HG02588 (cell line): ENCODE measurements at regions not wholly inside any gene's neighbourhood (a gene's known extent, or its start where the extent isn't known, plus 50 kb on each side); places are given as distances from the start of the nearest gene placed in this dataset.
"Not testable (repeated sequence)": the region's sequence is repeated elsewhere in the genome, so short reads cannot be mapped to it uniquely, and the experiment has no call there.

Experiments used
- ATAC-seq: cut with Tn5 transposase; IDR thresholded peaks from one replicate; pipeline ENCODE4 v1.9.1; 2021; ENCODE audit warnings: mild to moderate bottlenecking, moderate library complexity; ENCODE audit not compliant: unreplicated experiment

- not testable (repeated sequence) for ATAC-seq
Measured at GRCh38 chr6:125643967-125644661, 105.3 kb upstream of the HEY2 start.

DNA sequence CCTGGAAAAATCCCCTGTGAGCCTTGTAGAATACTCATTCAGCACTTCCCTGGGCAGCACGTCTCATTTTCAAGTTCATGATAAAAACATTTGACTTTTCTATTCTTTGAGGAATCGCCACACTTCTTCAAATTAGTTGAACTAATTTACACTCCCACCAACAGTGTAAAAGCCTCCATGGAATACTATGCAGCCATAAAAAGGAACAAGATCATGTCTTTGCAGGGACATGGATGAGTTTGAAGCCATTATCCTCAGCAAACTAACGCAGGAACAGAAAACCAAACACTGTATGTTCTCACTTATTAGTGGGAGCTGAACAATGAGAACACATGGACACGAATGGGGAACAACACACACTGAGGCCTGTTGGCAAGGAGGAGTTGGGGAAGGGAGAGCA is 102.0 kb upstream of the HEY2 start:
- ATAC-seq: no peak

GRCh38 chr6:125653752-125654151 is 95.7 kb upstream of the HEY2 start:
- ATAC-seq: not testable (repeated sequence)

DNA sequence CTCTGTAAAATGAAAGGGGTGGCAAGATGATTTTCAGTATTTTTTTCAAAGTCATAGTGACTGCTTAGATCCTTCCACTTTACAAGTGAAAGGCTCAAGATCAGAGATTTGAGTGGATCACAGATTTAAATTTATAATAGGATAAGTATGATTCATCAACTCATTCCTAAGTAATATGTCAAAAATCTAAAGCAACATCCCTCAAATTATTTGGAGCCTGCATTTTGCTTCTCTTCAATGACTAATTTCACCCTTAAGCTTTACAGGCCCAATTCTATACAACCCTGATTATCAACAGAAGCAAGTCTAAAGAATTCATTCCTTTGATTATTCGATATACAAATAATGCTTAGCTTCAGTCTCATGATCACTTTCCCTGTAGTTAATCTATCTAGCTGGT is 93.9 kb upstream of the HEY2 start:
- no peak for ATAC-seq

GRCh38 chr6:125656287-125656870 is 93.1 kb upstream of the HEY2 start:
- ATAC-seq: no peak

DNA sequence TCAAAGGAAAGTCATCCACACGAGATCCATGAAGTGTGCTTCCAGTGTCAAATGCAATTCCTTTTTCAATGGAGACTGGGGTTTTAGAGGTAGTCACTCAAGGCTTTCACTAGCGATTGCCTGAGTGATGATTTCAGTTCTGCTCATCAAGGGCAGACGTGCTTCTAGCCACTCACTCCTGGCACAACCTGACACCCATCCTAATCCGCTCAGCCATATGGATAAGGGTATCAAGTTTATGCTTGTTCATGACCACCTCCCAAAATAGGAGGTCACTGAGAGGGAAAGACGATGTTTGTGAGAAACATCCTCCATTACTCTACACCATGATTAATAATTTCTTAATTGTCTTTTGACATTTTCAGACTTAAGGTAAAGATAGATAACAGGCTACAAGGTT is 91.3 kb upstream of the HEY2 start:
- no peak for ATAC-seq

GRCh38 chr6:125658759-125659431 is 90.5 kb upstream of the HEY2 start:
- ATAC-seq: no peak

- ATAC-seq: no peak
Measured at GRCh38 chr6:125659887-125660286, 89.5 kb upstream of the HEY2 start.

DNA sequence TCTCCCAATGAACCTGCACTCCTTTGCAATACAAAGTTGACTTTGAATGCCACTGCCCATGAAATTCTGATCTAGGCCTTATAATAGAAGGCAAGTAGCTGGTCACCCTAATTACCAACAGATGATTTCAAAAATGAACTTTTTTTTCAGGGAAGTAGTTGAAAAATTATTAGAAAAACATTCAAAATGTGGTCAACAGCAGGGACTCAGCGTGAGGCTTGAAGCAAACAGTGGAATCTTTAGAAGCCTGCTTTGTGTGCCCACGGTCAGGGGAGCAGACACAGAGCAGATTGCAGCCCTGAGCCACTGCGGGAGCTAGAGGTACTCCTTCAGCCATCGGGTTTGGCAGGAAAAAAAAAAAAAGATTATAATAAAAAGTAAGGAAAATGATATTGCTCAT is 87.1 kb upstream of the HEY2 start:
- no peak for ATAC-seq

GRCh38 chr6:125665295-125665814 is 84.1 kb upstream of the HEY2 start:
- no peak for ATAC-seq

DNA sequence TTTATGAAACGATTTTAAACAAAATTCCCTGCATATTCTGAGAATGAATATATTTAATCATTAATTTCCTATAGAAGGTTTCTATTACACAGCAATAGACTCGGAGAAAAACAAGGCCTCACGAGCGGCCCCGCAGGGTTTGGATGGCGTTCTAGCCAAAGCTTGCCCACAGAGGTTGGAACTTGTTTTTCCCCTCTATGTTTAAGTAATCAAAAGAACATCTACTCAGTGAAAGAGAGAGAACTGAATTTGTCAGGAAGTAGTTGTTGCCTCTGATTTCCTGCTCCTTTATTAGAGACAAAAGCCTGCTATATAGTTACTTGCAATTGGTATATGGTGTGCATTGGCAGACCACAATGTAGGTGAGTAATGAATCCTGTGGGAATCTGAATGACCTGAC is 82.1 kb upstream of the HEY2 start:
- ATAC-seq: no peak

- no peak for ATAC-seq
Measured at GRCh38 chr6:125668071-125668470, 81.4 kb upstream of the HEY2 start.

DNA sequence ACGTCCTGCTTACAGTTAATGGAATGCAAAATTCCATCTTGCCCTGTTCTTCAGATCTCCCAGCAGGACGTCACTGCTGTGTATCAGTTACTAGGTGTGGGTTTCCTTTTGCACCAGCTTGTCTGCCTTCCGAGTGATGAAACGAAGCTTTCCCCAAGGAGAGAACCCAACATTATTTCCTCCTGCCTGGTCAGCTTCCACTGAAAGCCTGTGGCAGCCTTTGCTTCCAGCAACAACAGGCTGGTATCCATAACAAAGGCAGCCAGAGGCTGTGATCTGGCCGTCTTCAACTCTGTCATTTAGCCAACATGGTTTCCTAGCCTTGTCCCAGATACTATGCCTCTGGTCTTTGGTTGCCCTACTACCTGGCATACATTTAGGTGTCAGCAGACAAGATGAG is 78.9 kb upstream of the HEY2 start:
- no peak for ATAC-seq

DNA sequence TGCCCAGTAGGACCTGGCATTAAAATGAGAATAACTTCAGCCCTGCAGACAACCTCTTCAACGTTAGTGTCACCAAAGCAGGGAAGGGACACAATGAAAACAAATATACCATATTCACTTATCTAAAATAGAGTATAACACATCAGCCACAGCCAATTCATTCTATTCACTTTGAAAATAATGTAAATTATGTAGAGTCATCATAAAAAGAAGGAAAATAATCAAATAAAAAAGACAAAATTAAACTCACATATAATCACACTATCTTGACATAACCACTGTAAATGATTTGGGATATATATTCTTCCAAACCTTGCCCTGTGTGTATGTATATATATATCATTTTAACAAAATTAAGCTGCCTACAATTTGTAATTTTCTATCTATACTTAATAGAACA is 78.1 kb upstream of the HEY2 start:
- ATAC-seq: no peak

DNA sequence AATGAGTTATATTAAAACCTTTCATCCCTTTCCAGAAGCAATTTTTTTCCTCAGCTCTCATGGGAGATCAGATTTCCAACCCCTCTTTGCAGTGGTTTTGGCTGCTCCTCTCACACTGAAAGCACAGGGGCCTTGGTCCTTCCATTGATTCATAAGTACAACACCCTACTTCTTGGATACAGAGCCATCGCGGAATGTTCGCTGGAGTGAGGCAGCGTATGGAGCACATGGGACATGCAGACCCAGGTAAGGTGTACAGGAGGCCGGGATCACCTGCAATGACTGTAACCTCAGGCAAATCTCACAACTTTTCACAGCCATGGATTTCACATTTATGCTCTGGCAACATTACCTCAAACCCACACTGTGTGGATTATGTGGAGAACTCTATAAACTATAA is 75.2 kb upstream of the HEY2 start:
- no peak for ATAC-seq

GRCh38 chr6:125678601-125679000 is 70.8 kb upstream of the HEY2 start:
- ATAC-seq: no peak

DNA sequence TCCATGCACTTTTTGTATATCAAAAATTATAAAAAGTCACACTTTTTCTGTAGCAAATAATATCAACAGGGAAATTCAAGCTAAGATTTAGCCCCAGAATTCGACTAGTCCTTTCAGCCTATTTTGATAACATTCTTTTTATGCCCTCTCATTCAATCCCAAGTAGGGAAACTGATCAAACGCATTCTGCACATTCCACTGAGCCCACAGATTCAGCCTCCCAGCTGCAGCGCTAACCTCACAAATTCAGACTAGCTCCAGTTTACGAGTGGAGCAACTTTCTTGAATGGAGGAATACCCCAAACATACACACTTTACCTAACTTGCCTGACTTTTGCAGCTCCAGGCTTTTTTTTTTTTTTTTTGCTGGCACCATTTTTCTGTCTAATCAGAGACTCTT is 70.3 kb upstream of the HEY2 start:
- no peak for ATAC-seq

DNA sequence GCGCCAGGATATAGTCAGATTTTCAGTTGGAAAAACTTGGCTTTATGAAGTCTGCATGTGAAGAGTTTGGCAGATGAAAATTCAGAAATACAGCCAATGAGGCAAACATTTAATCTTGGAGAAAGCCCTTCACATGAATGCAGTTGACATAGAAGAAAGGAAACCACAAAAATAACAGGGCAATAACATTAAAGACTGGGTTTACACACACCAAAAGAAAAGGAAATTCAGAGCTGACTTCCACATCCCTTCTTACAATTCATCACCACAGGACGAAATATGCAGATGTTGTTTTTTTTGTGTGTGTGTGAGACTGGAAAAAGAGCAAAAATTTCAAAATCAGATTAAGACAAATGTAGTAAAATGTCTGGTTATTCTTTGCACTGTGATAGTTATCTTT is 69.8 kb upstream of the HEY2 start:
- ATAC-seq: no peak

GRCh38 chr6:125682939-125683338 is 66.5 kb upstream of the HEY2 start:
- no peak for ATAC-seq

DNA sequence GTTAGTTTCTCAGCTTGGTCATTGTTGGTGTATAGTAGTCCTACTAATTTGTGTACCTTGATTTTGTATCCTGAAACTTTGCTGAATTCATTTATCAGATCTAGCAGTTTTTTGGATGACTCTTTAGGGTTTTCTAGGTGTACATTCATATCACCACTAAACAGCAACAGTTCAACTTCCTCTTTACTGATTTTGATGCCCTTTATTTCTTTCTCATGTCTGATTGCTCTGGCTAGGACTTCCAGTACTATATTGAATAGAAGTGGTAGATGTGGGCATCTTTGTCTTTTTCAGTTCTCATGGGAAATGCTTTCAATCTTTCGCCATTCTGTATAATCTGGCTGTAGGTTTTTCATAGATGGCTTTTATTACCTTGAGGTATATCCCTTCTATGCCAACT is 61.3 kb upstream of the HEY2 start:
- ATAC-seq: no peak

DNA sequence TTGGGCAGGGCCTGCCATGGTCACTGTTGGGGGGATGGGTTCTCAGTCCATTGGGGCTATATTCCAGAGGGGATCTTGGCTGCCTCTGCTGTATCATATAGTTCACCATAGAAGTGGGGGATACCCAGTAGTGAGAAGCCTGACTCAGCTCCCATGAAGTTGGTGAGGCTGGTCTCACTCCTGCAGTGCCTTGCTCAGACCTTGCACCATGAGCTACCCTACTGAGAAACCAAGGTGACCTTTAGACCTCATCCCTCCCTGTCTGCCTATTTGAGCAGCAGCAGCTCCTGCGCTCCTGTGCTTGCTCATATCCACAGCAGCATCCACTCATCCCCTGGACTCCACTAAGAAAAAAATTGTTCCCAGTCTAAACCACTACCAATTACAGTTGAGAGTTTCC is 56.0 kb upstream of the HEY2 start:
- no peak for ATAC-seq

- no peak for ATAC-seq
Measured at GRCh38 chr6:125699591-125699990, 49.8 kb upstream of the HEY2 start.
